ENCODE measurements at regions not wholly inside any gene's neighbourhood (a gene's known extent, or its start where the extent isn't known, plus 50 kb on each side); places are given as distances from the start of the nearest gene placed in this dataset.

DNA sequence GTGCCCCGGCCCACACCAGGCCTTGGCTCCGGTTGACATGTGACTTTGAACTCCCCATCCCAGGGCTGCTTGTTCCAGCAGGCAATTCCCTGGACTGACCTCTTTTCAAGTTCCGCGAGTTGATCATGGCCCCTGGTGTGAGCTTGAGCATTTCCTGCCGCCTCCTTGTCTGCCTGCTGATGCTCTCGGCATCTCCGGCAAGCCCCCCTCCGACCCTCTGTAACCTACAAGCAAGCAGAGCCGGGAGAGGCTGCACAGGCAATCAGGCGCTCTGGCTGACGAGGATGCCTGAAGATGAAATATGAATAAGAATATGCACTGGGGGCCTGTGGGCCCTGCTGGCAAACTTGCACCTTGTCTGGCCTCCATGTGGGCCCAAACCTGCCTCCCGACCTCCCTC, 304.9 kb upstream of the MKI67 start:
- DNase-seq, result no peak

GRCh38 chr10:128431506-128431905, 305.3 kb upstream of the MKI67 start:
- no peak for DNase-seq

DNA sequence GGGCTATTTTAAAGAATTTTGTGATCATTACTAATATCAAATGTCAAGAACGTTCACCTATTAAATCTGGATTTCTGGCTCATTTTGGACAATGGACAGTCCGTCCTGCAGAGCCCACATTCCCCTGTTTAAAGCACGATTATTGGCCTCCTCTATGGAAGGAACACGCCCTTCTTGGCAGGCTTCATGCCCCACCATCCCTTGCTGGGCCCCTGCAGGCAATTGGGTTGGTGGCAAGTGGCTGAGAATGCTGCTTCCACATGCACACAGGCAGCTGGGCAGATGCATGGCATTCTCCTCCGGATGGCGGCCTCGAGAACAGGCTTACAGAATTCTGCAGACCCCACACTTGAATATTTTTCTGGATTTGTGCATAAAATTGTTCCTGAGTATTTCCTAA, 305.8 kb upstream of the MKI67 start:
- no peak for DNase-seq

DNA sequence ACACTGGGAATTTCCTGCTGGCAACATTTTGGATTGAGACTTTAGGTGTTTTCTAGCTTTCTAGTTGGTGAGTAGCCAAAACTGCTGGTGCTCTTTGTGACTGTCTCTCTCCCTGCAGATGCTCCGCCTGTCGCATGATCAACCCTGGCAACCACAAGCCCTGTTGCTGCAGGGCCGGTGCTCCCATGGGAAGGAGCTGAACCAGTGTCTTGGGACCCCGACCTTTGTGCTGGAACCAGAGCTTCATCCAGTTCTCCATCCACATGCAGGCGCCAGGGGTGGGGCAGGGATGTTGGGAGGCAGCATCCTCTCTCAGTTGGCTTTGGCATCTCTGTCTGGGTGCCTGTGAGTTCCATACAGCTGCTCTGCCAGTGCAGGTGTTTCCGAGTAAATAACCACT, 306.2 kb upstream of the MKI67 start:
- DNase-seq, result no peak

GRCh38 chr10:128435811-128436210, 309.6 kb upstream of the MKI67 start:
- no peak for DNase-seq

- DNase-seq, result no peak
Measured at GRCh38 chr10:128437786-128438345, 311.6 kb upstream of the MKI67 start.

DNA sequence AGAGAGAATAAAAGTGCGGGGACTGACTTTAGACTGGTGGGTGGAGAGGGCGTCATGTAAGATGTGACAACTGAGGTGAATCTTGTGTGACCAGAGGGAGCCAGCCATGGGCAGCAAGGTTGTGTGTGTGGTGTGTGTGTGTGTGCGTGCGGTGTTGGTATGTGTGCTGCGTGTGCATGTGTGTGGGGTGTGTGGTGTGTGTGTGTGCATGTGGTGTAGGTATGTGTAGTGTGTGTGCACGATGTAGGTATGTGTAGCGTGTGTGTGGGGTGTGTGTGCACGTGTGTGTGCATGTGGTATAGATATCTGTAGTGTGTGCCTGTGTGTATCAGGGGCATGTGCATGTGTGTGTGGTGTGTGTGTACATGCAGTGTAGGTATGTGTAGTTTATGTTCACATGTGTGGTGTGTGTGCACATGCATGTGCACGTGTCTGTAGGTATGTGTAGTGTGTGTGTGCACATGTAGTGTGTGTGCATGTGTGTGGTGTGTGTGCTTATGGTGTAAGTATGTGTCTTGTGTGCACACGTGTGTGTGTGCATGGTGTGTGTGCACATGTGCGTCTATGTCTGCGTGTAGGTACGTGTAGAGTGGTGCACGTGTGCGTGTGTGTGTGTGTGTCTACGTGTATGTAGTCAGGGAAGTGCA, 312.3 kb upstream of the MKI67 start:
- DNase-seq, result no peak

- no peak for DNase-seq
Measured at GRCh38 chr10:128440513-128441160, 314.4 kb upstream of the MKI67 start.

DNA sequence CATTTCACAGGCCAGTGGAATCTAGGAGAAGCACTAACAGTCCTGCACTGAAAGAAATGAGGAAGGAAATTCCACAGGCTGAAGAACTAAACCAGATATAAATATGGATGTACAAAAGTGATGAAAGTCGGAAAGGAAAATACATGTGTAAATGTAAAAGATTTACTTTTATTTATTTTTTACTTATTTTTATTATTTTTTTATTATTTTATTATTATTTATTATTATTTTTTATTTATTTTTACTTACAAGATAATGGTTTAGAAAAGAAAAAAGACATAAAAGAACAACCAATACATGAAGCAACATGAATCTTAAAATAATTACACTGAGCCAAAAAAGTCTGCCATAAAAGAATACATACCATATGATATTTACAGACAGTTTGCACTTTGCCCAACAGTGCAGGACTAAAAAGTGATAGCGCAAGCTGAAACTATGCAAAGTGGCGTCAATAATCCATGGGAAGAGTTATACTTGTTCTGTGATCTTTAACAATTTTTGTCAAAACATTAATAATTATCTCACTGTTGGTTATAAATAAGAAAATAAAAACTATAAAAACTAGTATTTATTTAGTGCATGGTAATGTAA, 317.8 kb upstream of the MKI67 start:
- DNase-seq, result no peak

- DNase-seq, result no peak
Measured at GRCh38 chr10:128448796-128449195, 322.6 kb upstream of the MKI67 start.

DNA sequence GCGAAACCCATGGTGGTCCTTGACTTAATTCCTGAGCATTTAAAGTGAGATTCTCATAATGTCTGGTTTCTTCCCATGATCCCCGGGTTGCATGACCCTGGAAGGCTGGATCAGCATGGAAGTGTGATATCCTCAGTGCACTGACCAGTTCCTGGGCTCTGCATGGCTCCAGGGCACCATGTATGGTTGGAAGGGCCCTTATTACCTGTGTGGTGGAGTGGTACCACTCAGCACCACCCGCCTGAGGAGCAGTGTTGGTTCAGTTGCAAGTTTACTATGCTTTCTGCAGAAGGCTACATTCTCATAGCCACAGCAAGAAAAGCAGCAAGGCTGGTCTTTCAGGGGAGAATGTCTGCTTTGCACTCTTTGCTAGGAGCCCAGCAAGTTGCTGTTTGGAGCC, 325.7 kb upstream of the MKI67 start:
- DNase-seq, result no peak

- DNase-seq, result no peak
Measured at GRCh38 chr10:128456271-128456670, 330.0 kb upstream of the MKI67 start.

GRCh38 chr10:128457136-128457535, 330.9 kb upstream of the MKI67 start:
- no peak for DNase-seq

GRCh38 chr10:128461991-128462390, 335.8 kb upstream of the MKI67 start:
- no peak for DNase-seq

DNA sequence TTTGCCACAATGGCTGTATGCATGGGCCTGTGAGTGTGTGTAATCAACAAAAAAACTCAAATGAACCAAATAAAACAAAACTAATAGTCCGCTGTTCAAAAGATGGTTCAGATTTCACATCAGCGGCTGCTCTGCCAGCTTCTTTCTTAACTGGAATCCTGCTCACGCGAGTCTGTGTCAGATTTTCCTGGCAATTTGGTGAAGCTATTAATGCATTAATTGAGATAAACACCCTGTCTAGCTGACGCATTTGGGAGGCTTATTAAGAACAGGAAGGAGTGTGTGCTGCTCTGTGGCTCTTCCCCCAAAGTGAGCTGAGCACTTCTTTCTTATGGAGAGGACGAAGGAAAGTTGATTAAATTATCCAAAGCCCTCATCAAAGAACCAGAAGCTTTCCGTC, 336.6 kb upstream of the MKI67 start:
- DNase-seq, result no peak

DNA sequence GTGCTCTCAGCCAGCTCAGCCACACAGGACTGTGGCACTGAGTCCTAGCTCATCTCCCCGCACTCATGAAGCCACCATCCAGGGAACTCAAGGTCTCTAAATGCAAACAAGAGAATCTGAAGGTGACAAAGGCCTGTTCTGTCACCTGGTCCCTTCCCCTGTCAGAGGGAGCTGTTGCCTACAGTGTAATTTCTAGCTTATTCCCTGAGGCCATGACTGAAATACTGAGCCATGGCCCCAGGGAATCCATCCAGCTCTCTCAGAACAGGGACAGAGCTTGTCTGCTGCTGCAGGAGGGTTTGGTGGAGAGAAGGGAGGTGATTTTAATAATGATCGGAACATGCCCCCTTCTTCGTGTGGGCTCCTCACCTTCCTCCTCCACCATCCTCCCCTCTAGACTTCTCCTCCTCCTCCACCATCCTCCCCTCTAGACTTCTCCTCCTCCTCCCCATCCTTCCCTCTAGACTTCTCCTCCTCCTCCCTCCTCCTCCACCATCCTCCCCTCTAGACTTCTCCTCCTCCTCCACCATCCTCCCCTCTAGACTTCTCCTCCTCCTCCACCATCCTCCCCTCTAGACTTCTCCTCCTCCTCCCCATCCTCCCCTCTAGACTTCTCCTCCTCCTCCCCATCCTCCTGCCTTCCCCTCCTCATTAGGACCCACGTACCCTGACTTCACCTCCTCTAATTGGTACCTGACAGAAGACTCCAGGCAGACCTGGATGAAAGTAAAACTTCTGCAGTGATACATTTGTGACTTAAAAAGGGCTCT, 338.0 kb upstream of the MKI67 start:
- no peak for DNase-seq

DNA sequence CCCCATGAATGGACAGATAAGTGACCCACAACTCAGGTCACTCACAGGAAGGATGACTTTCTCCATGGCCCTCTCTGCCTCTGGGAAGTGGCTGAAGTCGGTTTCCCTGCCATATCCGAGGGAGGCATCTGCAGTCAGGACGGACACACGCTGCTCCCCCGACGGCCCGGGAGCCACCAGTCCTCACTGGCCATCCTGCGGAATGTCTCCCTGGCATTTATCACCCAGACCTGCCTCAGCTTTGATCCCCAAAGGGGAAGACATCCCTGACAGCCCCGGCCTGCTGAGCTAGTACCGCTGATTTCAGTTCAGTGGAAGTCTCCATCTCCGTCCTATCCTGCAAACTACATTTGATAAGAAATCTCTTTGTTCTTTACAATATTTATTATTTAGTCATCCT, 339.5 kb upstream of the MKI67 start:
- DNase-seq, result no peak

DNA sequence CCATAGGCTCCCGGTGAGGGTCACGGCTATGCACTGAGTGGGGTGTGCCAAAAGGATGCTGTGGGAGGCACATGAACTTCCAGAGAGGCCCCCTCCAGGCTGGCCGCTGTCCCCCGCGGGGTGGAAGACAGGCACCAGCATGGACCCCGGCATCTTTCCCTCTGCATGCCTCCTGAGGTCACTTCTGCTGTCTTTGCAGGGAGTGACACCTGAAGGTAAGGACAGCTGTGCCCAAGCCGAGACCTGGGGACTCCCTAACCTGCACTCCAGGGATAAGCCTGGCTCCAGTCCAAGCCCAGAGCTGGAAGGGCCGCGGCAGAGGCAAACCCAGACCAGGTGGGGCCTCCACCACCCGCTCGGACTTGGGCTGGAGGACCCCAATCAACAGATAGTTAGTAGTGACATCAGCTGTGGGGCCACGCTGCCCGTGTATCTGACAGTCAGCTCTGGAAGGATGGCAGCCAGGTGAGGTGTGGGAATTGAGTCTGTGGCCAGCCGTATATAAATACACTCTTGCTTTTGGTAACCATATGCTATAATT, 340.7 kb upstream of the MKI67 start:
- DNase-seq, result no peak

- DNase-seq, result no peak
Measured at GRCh38 chr10:128468462-128468861, 342.2 kb upstream of the MKI67 start.

DNA sequence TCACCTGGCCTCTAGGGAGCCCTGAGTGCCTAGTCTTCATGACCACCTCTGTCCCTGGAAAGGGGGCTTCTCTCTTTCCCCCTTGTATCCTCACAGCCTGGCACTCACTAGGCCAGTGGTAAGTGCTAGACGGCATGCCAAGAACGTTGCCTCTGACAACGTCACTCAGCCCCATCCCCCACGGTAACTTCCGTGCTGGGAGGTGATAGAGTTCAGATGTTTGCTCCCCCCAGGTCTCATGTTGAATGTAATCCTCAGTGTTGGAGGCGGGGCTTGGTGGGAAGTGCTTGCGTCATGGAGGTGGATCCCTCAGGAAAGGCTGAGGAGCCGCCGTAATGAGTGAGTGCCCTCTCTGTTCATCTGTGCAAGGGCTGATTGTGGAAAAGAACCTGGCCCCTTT, 343.3 kb upstream of the MKI67 start:
- no peak for DNase-seq

- no peak for DNase-seq
Measured at GRCh38 chr10:128470321-128470965, 344.2 kb upstream of the MKI67 start.

- no peak for DNase-seq
Measured at GRCh38 chr10:128471151-128471550, 344.9 kb upstream of the MKI67 start.

- DNase-seq, result no peak
Measured at GRCh38 chr10:128472196-128472595, 346.0 kb upstream of the MKI67 start.

All from NCI-H526 treated with DMSO at 0.1 percent for 48 hours (cell line).